Activated CD4-positive, alpha-beta T cell treated with anti-CD3 and anti-CD28 coated beads for 1 hour (primary cell): ENCODE measurements at regions not wholly inside any gene's neighbourhood (a gene's known extent, or its start where the extent isn't known, plus 50 kb on each side); places are given as distances from the start of the nearest gene placed in this dataset.
"Not testable (repeated sequence)": the region's sequence is repeated elsewhere in the genome, so short reads cannot be mapped to it uniquely, and the experiment has no call there.

Experiments
- DNase-seq: peaks from one replicate; pipeline ENCODE4 v3.0.0-alpha.2; 2020

DNA sequence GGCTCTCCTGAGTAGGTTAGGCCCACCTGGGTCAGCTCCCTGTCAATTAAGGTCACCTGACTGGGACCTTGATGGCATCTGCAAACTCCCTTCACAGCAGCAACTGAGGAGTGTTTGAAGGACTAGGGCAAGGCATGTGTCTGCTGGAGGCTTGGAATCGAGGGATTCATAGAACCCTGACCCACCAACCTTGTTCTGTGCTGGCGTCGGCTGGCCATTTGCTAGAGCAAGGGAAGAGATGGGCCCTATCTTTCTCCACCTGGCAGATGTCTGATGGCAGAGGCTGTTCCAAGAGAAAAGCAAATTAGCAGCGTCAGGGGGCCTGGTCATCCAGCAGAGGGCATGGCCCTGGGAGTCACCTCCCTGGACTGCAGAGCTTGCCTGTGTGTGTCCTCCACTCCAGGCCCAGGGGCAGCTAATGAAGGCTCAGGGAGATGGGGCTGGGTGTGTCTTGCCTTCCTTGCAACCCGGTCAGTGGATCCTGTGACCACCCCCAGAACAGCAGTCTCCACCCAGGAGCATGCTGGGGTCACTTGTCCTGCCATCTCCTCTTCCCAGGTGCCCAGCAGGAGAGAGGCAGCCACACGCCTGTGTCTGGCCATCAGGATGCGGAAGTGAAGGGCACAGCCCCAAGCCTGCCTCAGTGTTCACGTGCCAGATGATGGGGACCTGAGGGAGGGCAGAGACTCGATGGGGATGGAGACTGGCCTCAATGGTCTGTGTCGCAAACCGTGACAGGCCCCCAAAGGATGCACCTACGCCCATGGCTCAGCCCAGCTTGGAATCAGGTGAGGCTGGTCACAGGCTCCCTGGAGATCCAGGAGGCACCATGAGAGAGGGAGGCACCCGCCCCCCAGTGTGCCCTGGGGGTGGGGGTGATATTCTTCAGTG is 53.9 kb downstream of the BARX1 start:
- DNase-seq, result peak; percentile 5

DNA sequence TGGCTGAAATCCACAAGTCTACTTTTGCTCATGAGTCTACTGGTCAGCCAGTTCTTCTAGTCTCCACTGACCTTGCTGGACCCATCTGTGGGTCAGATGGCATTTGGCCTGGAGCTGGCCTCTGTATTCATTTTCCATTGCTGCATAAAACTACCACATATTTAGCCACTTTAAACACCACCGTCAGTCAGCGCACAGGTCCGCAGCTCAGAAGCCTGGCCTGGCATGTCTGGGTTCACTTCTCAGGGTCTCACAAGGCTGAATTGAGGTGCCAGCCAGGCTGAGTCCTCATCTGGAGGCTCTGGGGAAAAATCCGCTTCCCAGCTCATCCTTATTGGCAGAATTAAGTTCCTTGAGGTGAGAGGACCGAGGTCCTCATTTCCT is 54.7 kb downstream of the BARX1 start:
- DNase-seq, result no peak

GRCh38 chr9:93899609-93900435 is 55.3 kb downstream of the BARX1 start:
- DNase-seq, result peak; percentile 5

GRCh38 chr9:93898502-93899426 is 56.4 kb downstream of the BARX1 start:
- no peak for DNase-seq

DNA sequence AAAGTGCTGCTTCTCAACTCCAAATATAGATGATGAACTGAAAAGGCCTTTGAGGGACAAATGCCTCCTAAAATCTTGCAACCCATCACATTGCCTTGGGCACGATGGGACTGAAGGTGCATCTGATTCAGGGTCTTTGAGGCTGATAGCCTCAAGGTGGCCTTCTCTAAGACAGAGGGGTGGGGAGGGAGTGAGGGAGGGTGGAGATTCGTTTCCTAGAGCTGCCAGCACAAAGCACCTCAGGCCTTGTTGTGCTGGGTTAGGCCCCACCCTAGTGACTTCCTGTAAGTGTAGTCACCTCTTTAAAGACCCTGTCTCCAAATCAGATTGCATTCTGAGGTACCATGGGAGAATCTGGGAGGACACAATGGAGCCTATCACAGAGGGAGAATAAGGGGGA is 57.1 kb downstream of the BARX1 start:
- no peak for DNase-seq

- DNase-seq, result no peak
These were observed 57.8 kb downstream of the BARX1 start for GRCh38 chr9:93897075-93897970.

GRCh38 chr9:93896496-93897033 is 58.6 kb downstream of the BARX1 start:
- no peak for DNase-seq

DNA sequence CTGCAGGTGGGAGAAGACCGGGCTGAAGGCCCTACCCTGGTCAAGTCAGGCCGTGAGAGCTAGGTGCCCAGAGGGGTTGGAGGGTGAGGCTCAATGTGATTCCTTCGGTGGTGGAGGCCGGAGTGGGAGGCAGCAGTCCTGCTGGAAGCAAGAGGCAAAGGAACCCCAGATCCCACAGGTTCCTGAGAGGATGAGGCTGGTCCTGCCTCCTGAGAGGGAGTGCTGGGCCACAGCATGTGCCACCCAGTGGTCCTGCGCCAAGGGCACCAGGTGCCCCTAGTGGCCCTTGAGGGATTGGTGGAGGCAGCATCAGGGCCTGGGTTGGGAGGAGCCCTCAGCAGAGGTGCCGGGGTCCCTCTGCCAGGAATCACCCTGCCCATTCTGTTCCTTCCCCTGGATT is 59.1 kb downstream of the BARX1 start:
- DNase-seq, result no peak

GRCh38 chr9:93895535-93895934 is 59.6 kb downstream of the BARX1 start:
- DNase-seq, result no peak

- DNase-seq, result no peak
These were observed 60.5 kb downstream of the BARX1 start for GRCh38 chr9:93894691-93895079.

- DNase-seq, result no peak
These were observed 61.1 kb downstream of the BARX1 start for GRCh38 chr9:93893899-93894690.

DNA sequence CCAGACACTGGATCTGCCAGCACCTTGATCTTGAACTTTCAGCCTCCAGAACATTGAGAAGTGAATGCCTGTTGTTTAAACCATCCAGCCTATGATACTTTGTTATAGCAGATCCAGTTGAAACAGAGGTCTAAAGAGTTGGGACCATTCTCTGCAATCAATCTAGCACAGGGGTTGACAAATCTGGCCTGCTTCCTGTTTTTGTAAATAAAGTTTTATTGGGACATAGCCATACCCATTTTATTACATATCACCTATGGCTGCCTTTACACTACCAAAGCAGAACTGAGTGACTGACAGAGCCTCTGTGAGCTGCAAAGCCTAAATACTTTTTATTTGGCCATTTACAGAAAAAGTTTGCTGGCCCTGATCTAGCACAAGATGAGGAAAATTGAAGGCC is 62.0 kb downstream of the BARX1 start:
- DNase-seq, result no peak

DNA sequence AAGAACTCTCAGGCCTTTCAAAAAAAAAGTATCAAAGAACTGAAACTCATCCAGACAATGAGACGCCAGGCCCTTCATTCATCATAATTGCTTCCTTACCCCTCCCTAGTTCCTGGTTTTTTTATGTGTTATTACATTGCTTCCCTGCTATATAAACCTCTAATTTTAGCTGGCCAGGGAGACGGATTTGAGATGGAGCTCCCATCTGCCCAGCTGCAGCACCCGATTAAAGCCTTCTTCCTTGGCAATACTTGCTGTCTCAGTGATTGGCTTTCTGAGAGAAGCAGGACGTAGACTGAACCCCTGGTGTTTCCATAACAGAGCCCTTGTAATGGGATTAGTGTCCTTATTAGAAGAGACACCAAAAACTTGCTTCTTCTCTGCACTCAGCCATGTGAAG is 62.4 kb downstream of the BARX1 start:
- DNase-seq, result no peak

DNA sequence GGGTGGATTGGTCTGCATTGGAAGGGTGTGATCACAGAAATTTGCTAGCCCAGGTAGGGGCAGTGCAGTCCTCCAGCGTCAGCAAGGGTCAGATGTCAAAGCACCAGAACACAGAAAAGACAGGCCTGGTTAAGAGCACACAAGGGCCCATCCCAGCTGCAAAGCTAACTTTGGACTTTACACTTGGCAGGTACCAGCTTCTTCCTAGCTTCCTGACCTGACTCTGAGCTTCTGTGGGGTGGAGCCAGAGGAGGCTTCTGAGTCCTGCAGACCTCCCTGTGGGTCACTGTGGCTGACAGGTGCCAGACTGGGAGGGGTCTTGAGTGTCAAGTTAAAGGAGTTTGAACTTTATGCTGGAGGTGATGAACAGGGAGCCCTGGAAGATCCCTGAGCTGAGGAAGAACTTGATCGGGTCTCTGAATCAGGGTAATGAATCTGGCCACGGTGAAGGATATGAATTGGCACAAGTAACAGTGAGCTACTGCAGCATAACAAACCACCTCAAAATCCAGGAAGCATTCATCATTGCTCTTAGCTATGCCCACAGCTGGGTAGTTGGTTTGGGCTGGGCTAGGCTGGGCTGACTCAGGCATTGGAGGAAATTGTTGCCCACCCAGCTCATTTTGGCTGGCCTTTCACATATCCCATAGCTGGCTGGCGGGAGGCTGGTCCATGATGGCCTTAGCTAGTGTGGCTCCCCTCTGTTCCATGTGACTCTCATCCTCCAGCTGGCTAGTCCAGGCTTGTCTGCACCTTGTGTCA is 63.4 kb downstream of the BARX1 start:
- no peak for DNase-seq

GRCh38 chr9:93891050-93891449 is 64.1 kb downstream of the BARX1 start:
- DNase-seq, result no peak

GRCh38 chr9:93890436-93890935 is 64.7 kb downstream of the BARX1 start:
- no peak for DNase-seq

GRCh38 chr9:93886911-93887310 is 68.2 kb downstream of the BARX1 start:
- no peak for DNase-seq

DNA sequence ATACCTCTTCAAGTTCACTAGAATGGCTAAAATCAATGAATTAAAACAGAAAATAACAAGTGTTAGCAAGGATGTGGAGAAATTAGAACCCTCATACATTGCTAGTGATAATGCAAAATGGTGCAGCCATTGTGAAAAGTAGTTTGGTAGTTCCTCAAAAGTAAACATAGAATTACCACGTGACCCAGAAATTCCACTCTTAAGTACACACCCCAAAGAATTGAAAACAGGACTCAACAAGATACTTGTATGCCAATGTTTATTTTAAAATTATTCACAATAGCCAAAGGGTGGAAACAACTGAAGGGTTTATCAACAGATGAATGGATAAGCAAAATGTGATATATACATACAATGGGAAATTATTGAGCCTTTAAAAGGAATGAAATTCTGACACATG is 70.3 kb downstream of the BARX1 start:
- DNase-seq, result no peak

- not testable (repeated sequence) for DNase-seq
These were observed 75.3 kb downstream of the BARX1 start for GRCh38 chr9:93879662-93880407.
